Esophagus mucosa (tissue), 1 donor: ENCODE measurements at regions not wholly inside any gene's neighbourhood (a gene's known extent, or its start where the extent isn't known, plus 50 kb on each side); places are given as distances from the start of the nearest gene placed in this dataset.
"Not testable (repeated sequence)": the region's sequence is repeated elsewhere in the genome, so short reads cannot be mapped to it uniquely, and the experiment has no call there.

Experiments
- ATAC-seq: fragments of 200-7000 bp; cut with Tn5 transposase; one replicate; pipeline ENCODE4 v1.9.1; 2020
- donor health status: DM: yes; HTN: yes; CAD: no.

GRCh38 chr15:96924570-96924969, 594.1 kb downstream of the NR2F2 start:
- no peak for ATAC-seq

- ATAC-seq, result no peak
Observed at GRCh38 chr15:96947296-96948229, 617.1 kb downstream of the NR2F2 start.

DNA sequence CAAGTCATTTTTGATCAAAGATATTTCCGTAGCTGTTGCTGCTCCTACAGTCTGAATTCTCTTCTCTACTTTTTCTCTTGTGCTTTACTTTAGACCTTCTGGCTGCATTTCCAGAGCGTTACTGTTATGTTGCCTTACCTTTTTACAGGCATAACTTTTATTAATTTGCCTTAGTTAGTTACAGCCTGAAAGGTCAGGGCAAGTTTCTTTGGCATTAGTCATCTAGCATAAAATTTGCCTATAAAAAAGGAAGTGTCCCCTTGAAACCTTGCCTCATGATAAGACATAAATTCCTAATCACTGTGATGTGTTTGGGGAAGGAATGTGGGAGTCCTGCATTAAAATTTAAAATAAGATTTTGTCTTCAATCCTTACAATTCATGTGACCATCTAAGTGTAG, 618.5 kb downstream of the NR2F2 start:
- no peak for ATAC-seq

GRCh38 chr15:96958721-96959120, 628.2 kb downstream of the NR2F2 start:
- ATAC-seq, result no peak

- no peak for ATAC-seq
Observed at GRCh38 chr15:96959501-96959900, 629.0 kb downstream of the NR2F2 start.

DNA sequence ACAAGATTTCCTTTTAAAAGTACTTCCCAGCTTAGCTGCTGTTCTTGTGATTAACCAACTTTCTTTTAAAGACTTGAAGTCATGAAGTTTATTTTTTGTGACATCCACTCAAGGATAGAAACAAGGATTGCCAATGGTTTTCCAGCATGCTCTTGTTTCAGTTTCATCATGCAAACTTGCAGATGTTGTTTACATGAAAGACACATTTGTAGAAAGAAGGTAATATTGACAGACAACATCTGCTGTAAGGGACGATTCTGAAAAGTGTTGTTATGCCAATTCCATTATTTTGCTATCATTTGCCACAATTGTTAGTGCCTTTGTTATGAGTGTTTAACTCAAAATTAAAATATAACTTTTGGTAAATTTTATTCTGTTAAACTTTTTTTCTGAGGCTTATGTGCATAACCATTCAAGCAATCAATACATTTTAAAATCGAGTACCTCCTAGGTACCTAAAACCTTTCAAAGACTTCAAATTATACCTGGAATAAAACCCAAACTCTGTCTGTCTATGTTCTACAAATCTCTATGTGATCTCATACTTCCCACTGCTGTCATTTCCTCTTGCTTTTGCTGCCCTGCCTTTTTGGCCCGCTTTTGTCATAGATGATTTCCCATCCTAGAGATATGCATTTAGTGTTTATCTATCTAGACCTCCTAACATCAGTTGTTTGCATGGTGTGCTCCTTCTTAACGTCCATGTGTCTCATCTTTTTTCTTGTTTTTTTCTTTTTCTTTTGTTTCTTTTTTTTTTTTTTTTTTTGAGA, 630.4 kb downstream of the NR2F2 start:
- no peak for ATAC-seq

DNA sequence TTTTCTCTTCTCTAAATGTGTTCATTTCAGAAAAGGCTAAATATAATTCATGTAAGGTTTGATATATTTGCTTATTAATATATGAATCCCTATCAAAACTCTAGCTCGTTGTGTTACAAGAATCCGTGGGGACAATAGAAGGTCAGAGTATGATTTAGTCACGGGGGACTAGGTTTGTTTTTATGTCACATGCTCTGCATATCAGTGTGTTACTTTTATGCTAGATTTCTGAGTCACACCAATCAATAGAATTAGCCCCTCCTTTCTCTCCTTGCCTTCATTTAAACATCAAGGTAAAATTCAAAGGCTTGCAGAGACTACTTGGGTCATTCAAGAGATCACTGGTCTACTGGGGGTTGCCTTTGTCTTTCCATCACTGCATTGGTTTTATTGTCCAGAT, 636.1 kb downstream of the NR2F2 start:
- ATAC-seq, result no peak

DNA sequence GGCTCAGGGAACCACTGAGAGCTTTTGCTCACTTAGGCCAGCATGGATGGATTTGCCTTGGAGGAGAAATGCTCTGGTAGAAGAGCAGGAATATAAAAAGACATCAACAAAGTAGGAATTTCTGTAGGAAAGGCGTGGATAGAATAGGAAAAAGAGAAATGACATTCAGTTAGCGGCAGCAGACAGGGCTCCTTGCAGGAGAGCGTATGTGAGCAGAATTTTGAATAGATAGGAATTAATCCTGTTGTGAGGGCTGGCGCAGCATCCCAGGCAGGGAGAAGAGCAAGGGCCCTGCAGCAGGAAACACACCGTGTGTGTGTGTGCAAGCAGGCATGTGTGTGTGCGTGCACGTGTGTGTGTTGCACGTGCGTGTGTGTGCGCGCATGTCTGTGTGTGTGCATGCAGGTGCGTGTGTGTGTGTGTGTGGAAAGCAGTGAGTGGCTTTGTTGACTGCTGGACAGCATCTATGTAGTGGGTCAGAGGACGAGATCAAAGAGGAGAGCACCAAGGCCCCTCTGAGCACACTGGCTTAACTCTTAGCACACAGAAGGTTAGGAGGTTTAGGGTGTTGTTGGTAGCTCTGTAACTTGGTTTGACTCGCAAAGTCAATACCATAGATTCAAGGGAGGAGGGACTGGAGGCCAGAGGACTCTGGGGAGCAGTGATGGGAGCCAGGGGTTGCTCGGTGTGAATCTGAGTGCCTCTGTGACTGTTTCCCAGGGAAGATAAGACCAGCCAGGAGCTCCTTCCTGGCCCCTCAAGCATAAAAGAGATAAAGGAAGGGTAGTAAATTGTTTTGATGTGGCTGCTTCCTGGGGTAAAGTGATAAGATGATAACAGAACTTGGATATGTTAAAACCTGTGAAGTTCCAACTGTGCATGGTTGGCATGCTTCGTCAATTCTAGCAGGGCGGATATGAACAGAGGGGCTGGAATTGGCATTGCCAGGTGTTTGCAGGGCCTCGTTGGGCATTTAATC, 639.5 kb downstream of the NR2F2 start:
- no peak for ATAC-seq

GRCh38 chr15:96972201-96972600, 641.7 kb downstream of the NR2F2 start:
- ATAC-seq, result no peak

DNA sequence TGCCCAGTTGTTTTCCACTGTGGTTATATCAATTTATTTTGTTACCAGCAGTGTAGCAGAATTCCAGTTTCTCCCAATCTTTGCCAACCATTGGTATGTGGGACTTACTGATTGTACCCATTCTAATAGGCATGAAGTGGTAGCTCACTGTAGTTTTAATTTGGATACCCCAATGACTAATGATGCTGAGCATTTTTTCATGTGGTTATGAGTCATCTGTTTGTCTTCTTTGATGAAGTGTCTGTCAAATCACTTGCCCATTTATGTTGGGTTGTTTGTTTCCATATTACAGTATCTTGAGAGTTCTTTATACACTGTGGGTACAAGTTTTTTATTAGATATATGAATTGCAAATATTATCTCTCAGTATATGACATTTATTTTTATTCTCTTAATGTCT, 644.3 kb downstream of the NR2F2 start:
- ATAC-seq, result no peak

DNA sequence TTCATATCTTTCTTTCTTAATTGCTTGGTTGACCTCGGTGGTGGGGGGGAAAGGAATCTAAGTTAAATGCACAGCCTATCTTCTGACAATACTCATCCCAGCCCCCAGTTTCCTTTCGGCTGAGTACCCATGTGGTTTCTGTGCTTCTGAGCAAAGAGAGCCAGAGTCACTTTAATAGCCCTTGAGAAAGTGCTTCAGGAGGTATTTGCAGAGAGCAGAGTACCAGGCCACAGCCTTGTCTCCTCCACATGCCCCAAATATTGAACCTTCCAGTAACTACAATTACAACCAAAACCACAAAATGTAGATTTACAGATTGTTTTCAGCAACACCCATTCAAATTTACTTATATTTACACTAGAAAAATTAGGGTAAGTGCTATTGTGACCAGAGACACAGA, 647.4 kb downstream of the NR2F2 start:
- ATAC-seq, result no peak

DNA sequence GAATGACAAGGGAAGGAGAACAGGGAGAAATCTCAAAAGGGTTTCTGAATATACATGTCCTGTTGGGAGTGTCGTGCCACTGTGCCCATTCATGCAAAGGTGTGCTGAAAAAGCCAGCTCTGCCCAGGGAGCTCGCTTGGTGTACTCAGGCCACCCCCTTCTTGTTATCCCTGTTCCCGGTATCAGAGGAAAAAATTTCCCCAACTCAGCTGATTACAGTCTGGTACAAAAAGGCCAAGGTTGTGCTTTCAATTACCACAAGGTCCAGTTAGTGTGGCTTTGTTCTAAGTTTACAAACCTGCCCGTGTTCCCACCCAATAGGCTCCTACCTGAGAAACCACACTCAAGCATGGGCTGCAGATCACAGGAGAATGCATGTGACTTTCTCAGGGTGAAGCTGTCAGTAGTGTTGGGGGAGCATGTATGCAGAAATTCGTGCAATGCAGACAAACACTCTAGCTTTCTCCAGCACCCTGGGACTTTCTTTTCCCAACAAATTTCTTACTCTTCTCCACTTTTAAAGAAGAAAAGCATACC, 648.5 kb downstream of the NR2F2 start:
- no peak for ATAC-seq

DNA sequence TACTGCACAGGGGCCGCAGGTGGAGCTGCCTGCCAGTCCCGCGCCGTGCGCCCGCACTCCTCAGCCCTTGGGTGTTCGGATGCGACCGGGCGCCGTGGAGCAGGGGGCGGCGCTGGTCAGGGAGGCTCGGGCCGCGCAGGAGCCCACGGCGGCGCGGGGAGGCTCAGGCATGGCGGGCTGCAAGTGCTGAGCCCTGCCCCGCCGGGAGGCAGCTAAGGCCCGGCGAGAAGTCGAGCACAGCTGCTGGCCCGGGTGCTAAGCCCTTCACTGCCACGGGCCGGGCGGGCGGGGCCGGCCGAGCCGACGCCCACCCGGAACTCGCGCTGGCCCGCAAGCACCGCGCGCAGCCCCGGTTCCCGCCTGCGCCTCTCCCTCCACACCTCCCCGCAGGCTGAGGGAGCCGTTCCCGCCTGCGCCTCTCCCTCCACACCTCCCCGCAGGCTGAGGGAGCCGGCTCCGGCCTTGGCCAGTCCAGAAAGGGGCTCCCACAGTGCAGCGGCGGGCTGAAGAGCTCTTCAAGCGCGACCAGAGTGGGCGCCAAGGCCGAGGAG, 653.7 kb downstream of the NR2F2 start:
- not testable (repeated sequence) for ATAC-seq

GRCh38 chr15:96992817-96993216, 662.3 kb downstream of the NR2F2 start:
- ATAC-seq, result no peak

DNA sequence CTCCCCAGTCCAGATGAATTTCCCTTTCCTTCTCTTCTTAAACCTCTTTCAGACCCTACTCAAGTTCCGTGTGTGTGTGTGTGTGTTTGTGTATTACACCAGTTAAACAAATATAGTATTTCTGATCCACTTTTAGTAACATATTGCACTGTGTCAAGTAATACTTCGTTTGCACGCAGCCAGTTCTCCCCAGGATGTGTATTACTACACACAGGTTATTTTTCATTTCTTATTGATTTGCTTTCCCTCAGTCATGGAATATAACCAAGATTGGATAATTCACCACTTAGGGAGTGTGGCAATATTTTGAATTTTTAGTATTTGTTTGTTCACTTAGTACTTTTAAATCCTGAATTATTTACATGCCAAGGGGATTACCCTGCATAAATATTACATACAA, 667.0 kb downstream of the NR2F2 start:
- no peak for ATAC-seq

GRCh38 chr15:97009031-97009431, 678.5 kb downstream of the NR2F2 start:
- ATAC-seq, result no peak

- no peak for ATAC-seq
Observed at GRCh38 chr15:97012986-97013385, 682.5 kb downstream of the NR2F2 start.

DNA sequence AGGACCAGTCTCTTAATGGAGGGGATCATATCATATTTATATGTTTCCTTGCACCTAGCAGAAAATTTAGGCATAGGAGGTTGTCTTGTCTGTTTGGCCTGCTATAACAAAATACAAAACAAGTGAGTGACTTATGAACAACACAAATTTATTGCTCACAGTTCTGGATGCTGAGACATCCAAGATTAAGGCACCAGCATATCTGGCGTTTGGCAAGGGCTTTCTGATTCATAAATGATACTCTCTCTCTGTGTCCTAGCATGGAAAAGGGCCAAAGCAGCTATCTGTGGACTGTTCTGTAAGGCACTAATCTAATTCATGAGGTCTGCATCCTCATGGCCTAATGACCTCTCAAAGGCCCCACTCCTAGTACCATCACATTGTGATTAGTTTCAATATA, 683.0 kb downstream of the NR2F2 start:
- no peak for ATAC-seq

DNA sequence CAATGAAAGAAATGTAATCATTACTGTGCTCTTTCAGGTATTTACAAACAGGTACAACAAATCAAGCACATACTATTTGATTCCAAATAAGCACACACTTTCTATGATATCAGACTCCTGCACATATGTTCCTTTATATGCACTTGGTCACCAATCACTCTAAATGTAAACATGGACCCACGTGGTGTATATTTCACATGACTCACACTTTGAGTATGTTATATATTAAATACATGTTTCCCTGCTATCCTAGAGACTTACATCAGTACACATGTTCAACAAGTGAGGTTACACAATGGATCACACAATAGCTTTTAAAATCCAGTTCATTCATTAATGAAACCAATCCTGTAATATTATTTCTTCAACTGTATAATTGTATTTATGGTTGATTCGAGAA, 683.5 kb downstream of the NR2F2 start:
- ATAC-seq, result no peak

DNA sequence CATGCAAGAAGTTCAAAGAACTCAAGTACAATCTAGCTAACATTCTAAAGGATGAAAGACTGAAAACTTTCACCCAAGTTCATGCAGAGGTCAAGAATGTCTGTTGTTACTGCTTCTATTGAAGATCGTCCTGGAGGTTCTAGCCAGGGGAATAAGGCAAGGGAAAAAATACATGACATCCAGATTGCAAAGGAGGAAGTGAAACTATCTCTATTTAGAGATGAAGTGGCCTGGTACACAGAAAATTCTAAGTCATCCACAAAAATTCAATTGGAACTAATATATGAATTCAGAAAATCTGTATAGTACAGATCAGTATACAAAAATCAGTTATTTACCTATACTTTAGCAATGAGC, 693.0 kb downstream of the NR2F2 start:
- ATAC-seq, result no peak

DNA sequence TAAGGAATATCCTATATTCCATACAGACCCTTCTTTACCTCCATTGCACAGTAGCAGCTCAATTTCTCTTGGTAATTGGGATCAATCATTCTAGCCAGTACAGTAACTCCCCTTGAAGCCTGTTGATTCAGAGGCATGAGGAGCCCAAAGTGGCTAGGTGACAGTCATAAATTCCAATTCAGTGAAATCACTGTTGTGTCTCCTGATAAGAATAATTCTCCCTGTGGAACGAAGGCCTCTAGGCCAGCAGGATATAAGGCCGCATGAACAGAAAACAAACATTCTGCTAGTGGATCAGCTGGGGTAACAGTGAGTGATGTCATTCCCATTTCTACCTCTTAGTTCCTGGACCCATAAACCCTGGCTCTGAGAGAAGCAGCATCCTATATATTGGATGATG, 696.3 kb downstream of the NR2F2 start:
- ATAC-seq, result no peak

GRCh38 chr15:97027772-97028171, 697.3 kb downstream of the NR2F2 start:
- ATAC-seq, result no peak
